Loucy (cell line): ENCODE measurements at regions not wholly inside any gene's neighbourhood (a gene's known extent, or its start where the extent isn't known, plus 50 kb on each side); places are given as distances from the start of the nearest gene placed in this dataset.

ENCODE experiments used
- H2AFZ ChIP-seq: fragments of 200-600 bp; sonication (generic); 2 replicates; pipeline ENCODE4 v1.6.0; 2016; ENCODE audit warnings: antibody characterized with exemption, mild to moderate bottlenecking, low read length, moderate library complexity
- H3F3A ChIP-seq: fragments of 200-600 bp; 2 replicates; pipeline ENCODE4 v1.6.0; 2016; ENCODE audit warnings: antibody characterized with exemption, low read depth, mild to moderate bottlenecking
- H3K27me3 ChIP-seq: fragments of 200-600 bp; sonication (generic); 2 replicates; pipeline ENCODE4 v1.6.1; 2014; ENCODE audit warnings: low read length, mild to moderate bottlenecking; ENCODE audit not compliant: insufficient read depth, poor library complexity, severe bottlenecking
- H3K36me3 ChIP-seq: fragments of 200-600 bp; sonication (generic); 2 replicates; pipeline ENCODE4 v1.6.1; 2016; ENCODE audit warnings: low read length; ENCODE audit not compliant: insufficient read depth
- H3K4me1 ChIP-seq: fragments of 200-600 bp; sonication (generic); 2 replicates; pipeline ENCODE4 v1.5.1; 2014; ENCODE audit warnings: low read length, mild to moderate bottlenecking; ENCODE audit not compliant: insufficient read depth, poor library complexity, severe bottlenecking
- H3K4me2 ChIP-seq: fragments of 200-600 bp; sonication (generic); 2 replicates; pipeline ENCODE4 v1.6.0; 2014; ENCODE audit warnings: antibody characterized with exemption, low read length, low read depth, mild to moderate bottlenecking; ENCODE audit not compliant: poor library complexity, severe bottlenecking
- H3K4me3 ChIP-seq: fragments of 200-600 bp; sonication (generic); 2 replicates; pipeline ENCODE4 v1.5.1; 2014; ENCODE audit warnings: low read length, mild to moderate bottlenecking, mixed read lengths; ENCODE audit not compliant: poor library complexity, severe bottlenecking
- H3K79me2 ChIP-seq: fragments of 200-600 bp; sonication (generic); 2 replicates; pipeline ENCODE4 v1.6.1; 2014; ENCODE audit warnings: low read length; ENCODE audit not compliant: insufficient read depth
- H3K9ac ChIP-seq: fragments of 200-600 bp; sonication (generic); 2 replicates; pipeline ENCODE4 v1.6.0; 2014; ENCODE audit warnings: mild to moderate bottlenecking, low read depth, low read length, moderate library complexity; ENCODE audit not compliant: poor library complexity, severe bottlenecking
- H3K9me2 ChIP-seq: fragments of 200-600 bp; sonication (generic); replicated peaks from 2 replicates; pipeline ENCODE4 v1.6.1; 2016; ENCODE audit warnings: low read depth, low read length, mixed read lengths
- H3K9me3 ChIP-seq: fragments of 200-600 bp; sonication (generic); 2 replicates; pipeline ENCODE4 v1.6.1; 2014; ENCODE audit warnings: mild to moderate bottlenecking, antibody characterized with exemption, low read length, low read depth; ENCODE audit not compliant: insufficient read depth
- H4K20me1 ChIP-seq: fragments of 200-600 bp; sonication (generic); 2 replicates; pipeline ENCODE4 v1.6.0; 2014; ENCODE audit warnings: antibody characterized with exemption, low read length, mild to moderate bottlenecking; ENCODE audit not compliant: insufficient read depth, poor library complexity, severe bottlenecking
- EZH2phosphoT487 ChIP-seq: fragments of 200-600 bp; IDR thresholded peaks from 2 replicates; pipeline ENCODE4 v1.6.1; 2018; ENCODE audit warnings: antibody characterized with exemption, mild to moderate bottlenecking, moderate library complexity, borderline replicate concordance
- TF ChIP-seq, protein P1 (sequence below): fragments of 200-600 bp; sonication (generic); conservative IDR thresholded peaks from 2 replicates; pipeline ENCODE4 v1.5.1; 2014; ENCODE audit warnings: mild to moderate bottlenecking, antibody characterized with exemption, low read length

DNA sequence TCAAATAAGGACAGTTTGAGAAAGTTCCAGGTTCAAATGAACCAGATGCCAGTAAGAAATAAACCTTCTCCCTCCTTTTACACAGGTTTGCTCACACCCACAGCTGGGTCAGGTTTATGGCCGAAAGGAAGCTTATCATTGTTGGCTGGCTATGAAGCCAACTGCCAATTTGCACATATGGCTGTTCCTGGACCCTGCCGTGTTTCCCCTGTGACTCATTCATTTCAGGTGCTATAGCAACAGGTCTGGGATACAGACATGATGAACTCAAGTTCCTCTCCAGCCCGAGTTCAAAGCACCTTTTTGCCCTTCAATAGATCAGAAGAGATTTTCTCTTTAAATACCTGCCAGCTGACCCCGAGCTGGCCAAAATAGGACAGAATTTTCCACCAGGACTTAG is 134.4 kb upstream of the SMYD2 start:
- H3K4me2 ChIP-seq, result peak overlapping the region; percentile 64
- H3K36me3 ChIP-seq, result no peaks in the 10 kb centered on the region
- H2AFZ ChIP-seq, result peak overlapping the region; percentile 39; the same call in 1 of the 2 replicates
- peaks cover 50% of the 10 kb centered on the region for H3K4me1 ChIP-seq
- peak overlapping the region; percentile 5 for H3K9ac ChIP-seq
- H4K20me1 ChIP-seq, result no peaks in the 10 kb centered on the region
- H3K4me3 ChIP-seq, result peak overlapping the region; percentile 21
- peaks cover 2% of the 10 kb centered on the region; the same call in 1 of the 2 replicates for H3F3A ChIP-seq
- no peaks in the 10 kb centered on the region for H3K27me3 ChIP-seq
- no peaks in the 10 kb centered on the region for H3K9me3 ChIP-seq
- H3K79me2 ChIP-seq, result no peaks in the 10 kb centered on the region
- TF ChIP-seq EZH2phosphoT487, result no peak
- no peaks in the 10 kb centered on the region for H3K9me2 ChIP-seq

DNA sequence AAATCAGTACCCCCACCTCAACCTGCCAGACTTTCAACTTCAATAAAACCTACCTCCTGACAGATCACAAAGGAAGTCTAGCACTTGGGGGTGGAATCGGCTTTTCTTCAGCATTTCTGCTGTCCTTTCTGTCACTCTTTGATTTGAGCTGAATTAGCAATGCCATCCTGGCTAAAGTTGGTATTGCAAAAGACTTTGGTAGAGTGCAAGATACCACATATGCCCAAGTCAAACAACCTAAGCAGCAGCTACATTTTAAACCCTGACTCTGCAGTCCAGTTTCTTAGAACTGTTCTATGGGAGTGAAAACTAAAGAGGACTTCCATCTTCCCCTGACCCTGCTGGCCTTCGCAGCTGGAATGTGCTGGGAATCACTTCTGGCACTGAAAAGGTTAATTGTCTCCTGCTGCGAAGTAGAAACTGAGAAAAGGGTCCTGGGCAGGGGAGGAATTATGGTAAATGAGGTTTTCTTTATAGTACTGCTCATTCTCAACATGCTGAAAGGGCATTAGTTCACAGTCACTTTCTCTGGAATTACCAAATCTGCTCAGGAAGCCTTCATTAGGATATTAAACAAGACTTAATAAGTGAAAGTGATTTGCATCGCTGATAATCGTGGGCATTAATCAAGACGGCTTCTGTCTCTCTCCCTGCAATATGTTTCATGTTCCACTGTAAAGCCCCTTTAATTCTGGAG is 126.2 kb upstream of the SMYD2 start:
- peak overlapping the region; percentile 19 for H3K4me2 ChIP-seq
- no peaks in the 10 kb centered on the region for H3K9me2 ChIP-seq
- H3K9me3 ChIP-seq, result no peaks in the 10 kb centered on the region
- H3K79me2 ChIP-seq, result no peaks in the 10 kb centered on the region
- no peak overlapping the region for H3K4me3 ChIP-seq
- no peaks in the 10 kb centered on the region for H3K36me3 ChIP-seq
- no peak for TF ChIP-seq EZH2phosphoT487
- TF ChIP-seq, protein P1, sequence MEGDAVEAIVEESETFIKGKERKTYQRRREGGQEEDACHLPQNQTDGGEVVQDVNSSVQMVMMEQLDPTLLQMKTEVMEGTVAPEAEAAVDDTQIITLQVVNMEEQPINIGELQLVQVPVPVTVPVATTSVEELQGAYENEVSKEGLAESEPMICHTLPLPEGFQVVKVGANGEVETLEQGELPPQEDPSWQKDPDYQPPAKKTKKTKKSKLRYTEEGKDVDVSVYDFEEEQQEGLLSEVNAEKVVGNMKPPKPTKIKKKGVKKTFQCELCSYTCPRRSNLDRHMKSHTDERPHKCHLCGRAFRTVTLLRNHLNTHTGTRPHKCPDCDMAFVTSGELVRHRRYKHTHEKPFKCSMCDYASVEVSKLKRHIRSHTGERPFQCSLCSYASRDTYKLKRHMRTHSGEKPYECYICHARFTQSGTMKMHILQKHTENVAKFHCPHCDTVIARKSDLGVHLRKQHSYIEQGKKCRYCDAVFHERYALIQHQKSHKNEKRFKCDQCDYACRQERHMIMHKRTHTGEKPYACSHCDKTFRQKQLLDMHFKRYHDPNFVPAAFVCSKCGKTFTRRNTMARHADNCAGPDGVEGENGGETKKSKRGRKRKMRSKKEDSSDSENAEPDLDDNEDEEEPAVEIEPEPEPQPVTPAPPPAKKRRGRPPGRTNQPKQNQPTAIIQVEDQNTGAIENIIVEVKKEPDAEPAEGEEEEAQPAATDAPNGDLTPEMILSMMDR, result no peak
- H4K20me1 ChIP-seq, result no peaks in the 10 kb centered on the region
- H3K27me3 ChIP-seq, result no peaks in the 10 kb centered on the region
- H3K4me1 ChIP-seq, result peaks cover 25% of the 10 kb centered on the region
- no peak overlapping the region for H3K9ac ChIP-seq
- peak overlapping the region; percentile 63 for H2AFZ ChIP-seq
- H3F3A ChIP-seq, result no peaks in the 10 kb centered on the region

DNA sequence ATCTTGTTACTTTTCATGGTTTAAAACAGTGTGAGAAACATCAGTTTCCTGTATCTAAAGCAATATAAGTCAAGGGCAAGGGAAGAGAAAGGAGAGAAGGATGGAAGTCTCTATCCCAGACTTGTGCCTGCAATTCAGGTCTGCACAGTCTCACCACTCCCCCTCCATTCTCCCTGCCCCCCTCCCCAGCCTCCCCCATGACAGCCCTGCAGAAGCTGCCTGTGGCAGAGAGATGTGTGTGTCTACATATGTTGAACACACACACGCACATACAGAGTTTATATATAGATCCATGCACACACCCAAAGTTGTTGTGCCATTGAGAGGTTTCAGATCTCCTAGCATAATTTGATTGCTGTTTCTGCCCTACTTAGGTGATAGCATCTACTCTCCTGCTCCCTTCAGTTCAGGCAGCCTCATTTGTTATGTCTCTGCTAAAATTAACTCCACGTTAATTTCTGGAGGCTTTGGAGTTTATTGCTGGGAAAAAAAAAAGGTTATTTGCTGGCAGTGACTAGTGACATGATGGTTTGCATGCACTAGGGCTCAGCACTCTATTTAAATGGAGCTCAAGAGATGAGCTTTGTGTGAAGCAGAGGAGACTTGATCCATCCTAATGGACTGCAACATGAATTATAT is 124.9 kb upstream of the SMYD2 start:
- H2AFZ ChIP-seq, result peak overlapping the region; percentile 49
- H3K9ac ChIP-seq, result peak overlapping the region; percentile 21
- no peaks in the 10 kb centered on the region for H3F3A ChIP-seq
- H3K79me2 ChIP-seq, result no peaks in the 10 kb centered on the region
- peak overlapping the region; percentile 31 for H3K4me2 ChIP-seq
- no peaks in the 10 kb centered on the region for H3K9me3 ChIP-seq
- H3K27me3 ChIP-seq, result no peaks in the 10 kb centered on the region
- H3K4me3 ChIP-seq, result no peak overlapping the region
- no peak for TF ChIP-seq EZH2phosphoT487
- TF ChIP-seq, protein P1, result no peak
- no peaks in the 10 kb centered on the region for H4K20me1 ChIP-seq
- no peaks in the 10 kb centered on the region for H3K36me3 ChIP-seq
- H3K4me1 ChIP-seq, result peaks cover 25% of the 10 kb centered on the region
- no peaks in the 10 kb centered on the region for H3K9me2 ChIP-seq
